H1 (cell line): ENCODE measurements at regions not wholly inside any gene's neighbourhood (a gene's known extent, or its start where the extent isn't known, plus 50 kb on each side); places are given as distances from the start of the nearest gene placed in this dataset.
"Not testable (repeated sequence)": the region's sequence is repeated elsewhere in the genome, so short reads cannot be mapped to it uniquely, and the experiment has no call there.

Source experiments
- CTCF ChIA-PET: fragments of 300-600 bp; sonication (Branson Sonifier 250); formaldehyde crosslinking; loops from one replicate; lab custom pipeline; 2021; ENCODE audit not compliant: partially characterized antibody; lab: Charles Lee
- POLR2A ChIA-PET: fragments of 300-600 bp; sonication (Branson Sonifier 250); formaldehyde crosslinking; loops from one replicate; lab custom pipeline; 2021; ENCODE audit warnings: inconsistent platforms; ENCODE audit not compliant: partially characterized antibody; lab: Charles Lee
- DNase-seq, 2 experiments: peaks; one replicate each; pipeline versions ENCODE4 v3.0.0 to v3.0.0-alpha.2; 2010 to 2022; ENCODE audit warnings: low spot score in 2 of 2, low read depth in 1 of 2, mixed read lengths in 1 of 2
- FAIRE-seq: peaks from 2 replicates; lab custom pipeline; 2011; peaks lifted over from hg19 to GRCh38; lab: Jason Lieb, UNC
- H2AFZ ChIP-seq: 2 replicates; pipeline ENCODE4 v1.8.1; 2012; ENCODE audit warnings: low read length, inconsistent platforms
- H2AK5ac ChIP-seq: 2 replicates; pipeline ENCODE4 v1.6.1; 2013; ENCODE audit warnings: low read depth, low read length
- H2BK120ac ChIP-seq: replicated peaks from 2 replicates; pipeline ENCODE3; 2013; ENCODE audit warnings: low read depth, low read length, inconsistent platforms
- H2BK12ac ChIP-seq: 2 replicates; pipeline ENCODE4 v1.6.1; 2013; ENCODE audit warnings: low read depth, low read length
- H2BK15ac ChIP-seq: 2 replicates; pipeline ENCODE4 v1.6.1; 2013; ENCODE audit warnings: low read length
- H2BK20ac ChIP-seq: 2 replicates; pipeline ENCODE4 v1.6.1; 2013; ENCODE audit warnings: low read length
- H2BK5ac ChIP-seq: 2 replicates; pipeline ENCODE4 v1.6.1; 2013; ENCODE audit warnings: low read depth, low read length
- H3K14ac ChIP-seq: 2 replicates; pipeline ENCODE4 v1.6.1; 2013; ENCODE audit warnings: inconsistent platforms; ENCODE audit not compliant: insufficient read length
- H3K18ac ChIP-seq: 2 replicates; pipeline ENCODE4 v1.6.1; 2013; ENCODE audit warnings: low read length; ENCODE audit errors: extremely low read depth
- H3K23ac ChIP-seq: 2 replicates; pipeline ENCODE4 v1.6.1; 2013; ENCODE audit warnings: inconsistent platforms; ENCODE audit not compliant: insufficient read length
- H3K23me2 ChIP-seq: 2 replicates; pipeline ENCODE4 v1.6.1; 2013; ENCODE audit warnings: low read depth, low read length
- H3K27ac ChIP-seq: 2 replicates; pipeline ENCODE4 v1.6.1; 2011; ENCODE audit warnings: low read depth, low read length, inconsistent platforms
- H3K27me3 ChIP-seq, 4 experiments: replicated peaks in 1 of 4; 1 replicate in 1 of 4; 2 replicates in 3 of 4; pipeline versions ENCODE4 v1.6.1 to v1.8.1; 2011 to 2013; ENCODE audit warnings: low read length in 3 of 4, mild to moderate bottlenecking in 3 of 4, inconsistent platforms in 2 of 4, mixed read lengths in 2 of 4, moderate library complexity in 1 of 4; ENCODE audit not compliant: control insufficient read depth in 3 of 4, insufficient read depth in 3 of 4; ENCODE audit errors: extremely low read depth in 1 of 4
- H3K36me3 ChIP-seq, 4 experiments: 2 replicates each; pipeline versions ENCODE4 v1.6.1 to v1.8.1; 2011 to 2013; ENCODE audit warnings: mild to moderate bottlenecking in 4 of 4, low read length in 3 of 4, moderate library complexity in 2 of 4, control low read depth in 1 of 4, inconsistent platforms in 1 of 4; ENCODE audit not compliant: insufficient read depth in 4 of 4, control insufficient read depth in 2 of 4
- H3K4ac ChIP-seq: replicated peaks from 2 replicates; pipeline ENCODE3; 2013; ENCODE audit warnings: low read length, low read depth, mixed read lengths, inconsistent platforms; ENCODE audit not compliant: insufficient read length
- H3K4me1 ChIP-seq, 4 experiments: replicated peaks in 1 of 4; 1 replicate in 1 of 4; 2 replicates in 3 of 4; pipeline versions ENCODE4 v1.6.1 to v1.8.1; 2011 to 2013; ENCODE audit warnings: low read length in 3 of 4, inconsistent platforms in 2 of 4, mixed read lengths in 1 of 4; ENCODE audit not compliant: insufficient read depth in 4 of 4, control insufficient read depth in 3 of 4
- H3K4me2 ChIP-seq, 2 experiments: 2 replicates each; pipeline versions ENCODE4 v1.6.1 to v1.8.1; 2011 to 2013; ENCODE audit warnings: low read depth in 2 of 2, low read length in 2 of 2, control low read depth in 1 of 2, inconsistent platforms in 1 of 2, mild to moderate bottlenecking in 1 of 2; ENCODE audit not compliant: insufficient read depth in 1 of 2
- H3K4me3 ChIP-seq, 4 experiments: fragments of 200-600, 300-600 bp in 1 of 4; sonication (generic), shearing (Covaris generic), sonication (Bioruptor Twin) in 1 of 4; 2 replicates each; pipeline versions ENCODE4 v1.5.1 to v1.8.1; 2011 to 2016; ENCODE audit warnings: low read length in 4 of 4, low read depth in 3 of 4, control low read depth in 2 of 4, inconsistent platforms in 2 of 4, mild to moderate bottlenecking in 2 of 4, mixed read lengths in 1 of 4, moderate library complexity in 1 of 4; ENCODE audit not compliant: insufficient read depth in 2 of 4; ENCODE audit errors: extremely low read depth in 1 of 4
- H3K56ac ChIP-seq: replicated peaks from 2 replicates; pipeline ENCODE3; 2013; ENCODE audit warnings: low read depth, mild to moderate bottlenecking, mixed read lengths, low read length, inconsistent platforms; ENCODE audit not compliant: insufficient read length
- H3K79me1 ChIP-seq: 2 replicates; pipeline ENCODE4 v1.6.1; 2013; ENCODE audit warnings: low read depth, low read length, control low read depth
- H3K79me2 ChIP-seq, 2 experiments: 2 replicates each; pipeline versions ENCODE4 v1.6.1 to v1.8.1; 2012 to 2013; ENCODE audit warnings: low read length in 2 of 2, mild to moderate bottlenecking in 2 of 2, inconsistent platforms in 1 of 2; ENCODE audit not compliant: insufficient read depth in 2 of 2, control insufficient read depth in 1 of 2
- H3K9ac ChIP-seq, 4 experiments: replicated peaks in 1 of 4; 1 replicate in 1 of 4; 2 replicates in 3 of 4; pipeline versions ENCODE4 v1.6.1 to v1.8.1; 2011 to 2013; ENCODE audit warnings: low read depth in 3 of 4, low read length in 3 of 4, control low read depth in 2 of 4, mild to moderate bottlenecking in 2 of 4, moderate library complexity in 2 of 4, inconsistent platforms in 1 of 4; ENCODE audit errors: extremely low read depth in 1 of 4
- H3K9me3 ChIP-seq, 2 experiments: 2 replicates each; pipeline versions ENCODE4 v1.6.1 to v1.8.1; 2012 to 2013; ENCODE audit warnings: mild to moderate bottlenecking in 2 of 2, moderate library complexity in 2 of 2, control low read depth in 1 of 2, inconsistent platforms in 1 of 2, low read depth in 1 of 2, low read length in 1 of 2, mixed read lengths in 1 of 2; ENCODE audit not compliant: insufficient read depth in 2 of 2
- H4K20me1 ChIP-seq, 2 experiments: replicated peaks in 1 of 2; 2 replicates each; pipeline versions ENCODE3 to v1.8.1; 2011 to 2013; ENCODE audit warnings: inconsistent platforms in 2 of 2, low read length in 2 of 2, mild to moderate bottlenecking in 1 of 2; ENCODE audit not compliant: insufficient read depth in 2 of 2, control insufficient read depth in 1 of 2
- H4K5ac ChIP-seq: 2 replicates; pipeline ENCODE4 v1.6.1; 2013; ENCODE audit warnings: low read length, low read depth, mixed read lengths, inconsistent platforms; ENCODE audit not compliant: insufficient read length
- H4K8ac ChIP-seq: 2 replicates; pipeline ENCODE4 v1.8.0; 2013; ENCODE audit warnings: mild to moderate bottlenecking, moderate library complexity, low read length, inconsistent platforms; ENCODE audit not compliant: insufficient read depth; ENCODE audit errors: extremely low read depth
- H4K91ac ChIP-seq: replicated peaks from 2 replicates; pipeline ENCODE3; 2013; ENCODE audit warnings: low read length, mixed read lengths, inconsistent platforms; ENCODE audit not compliant: insufficient read length
- KDM1A ChIP-seq: fragments of 200-600, 300-600 bp; sonication (generic); IDR thresholded peaks from 2 replicates; pipeline ENCODE4 v1.7.1; 2016; ENCODE audit warnings: mild to moderate bottlenecking, low read length, borderline replicate concordance
- WGBS, 2 experiments: shearing (Covaris generic) in 1 of 2; methylation state at CpG; one replicate each; pipeline versions ENCODE4 v1.1.6 to v1.1.7; 2013 to 2015; ENCODE audit warnings: low lambda C conversion rate in 2 of 2, mixed read lengths in 2 of 2, inconsistent platforms in 1 of 2, low coverage in 1 of 2, missing lambda C conversion rate in 1 of 2; ENCODE audit not compliant: insufficient replicate concordance in 2 of 2, insufficient coverage in 1 of 2, insufficient read length in 1 of 2; ENCODE audit errors: extremely low coverage in 1 of 2, missing lambda C conversion rate in 1 of 2; 5-methylcytosine and 5-hydroxymethylcytosine counted together

- H3K36me3 ChIP-seq, H3K18ac ChIP-seq, POLR2A ChIA-PET, H3K9me3 ChIP-seq, H3K23ac ChIP-seq, H4K8ac ChIP-seq, H3K79me1 ChIP-seq, H3K27ac ChIP-seq, H4K5ac ChIP-seq, H3K14ac ChIP-seq, H2BK5ac ChIP-seq, H3K23me2 ChIP-seq, H2AFZ ChIP-seq, H2BK20ac ChIP-seq, DNase-seq, H2BK15ac ChIP-seq, H3K79me2 ChIP-seq, H3K9ac ChIP-seq, H2AK5ac ChIP-seq, H2BK120ac ChIP-seq, H3K4me1 ChIP-seq, H3K27me3 ChIP-seq, H2BK12ac ChIP-seq, CTCF ChIA-PET, H3K4me2 ChIP-seq, H3K56ac ChIP-seq, FAIRE-seq, H3K4me3 ChIP-seq, H4K20me1 ChIP-seq, H3K4ac ChIP-seq, H4K91ac ChIP-seq: not testable (repeated sequence)
- TF ChIP-seq KDM1A, result peak; percentile 15; the same call in 1 of the 2 replicates
- 78% methylated on average over 4 of the region's 4 CpGs; no CpG with 5 or more reads in 1 of the 2 experiments for WGBS, 2 experiments
Observed at GRCh38 chr4:132697505-132697904, 451.6 kb upstream of the PCDH10 start.
